HG02623 (cell line): ENCODE measurements at regions not wholly inside any gene's neighbourhood (a gene's known extent, or its start where the extent isn't known, plus 50 kb on each side); places are given as distances from the start of the nearest gene placed in this dataset.
A peak's percentile ranks its signal among the peaks of the same experiment; 100 is the strongest.

Source experiments
- ATAC-seq: cut with Tn5 transposase; IDR thresholded peaks from one replicate; pipeline ENCODE4 v1.9.1; 2021; ENCODE audit warnings: moderate library complexity; ENCODE audit not compliant: unreplicated experiment

DNA sequence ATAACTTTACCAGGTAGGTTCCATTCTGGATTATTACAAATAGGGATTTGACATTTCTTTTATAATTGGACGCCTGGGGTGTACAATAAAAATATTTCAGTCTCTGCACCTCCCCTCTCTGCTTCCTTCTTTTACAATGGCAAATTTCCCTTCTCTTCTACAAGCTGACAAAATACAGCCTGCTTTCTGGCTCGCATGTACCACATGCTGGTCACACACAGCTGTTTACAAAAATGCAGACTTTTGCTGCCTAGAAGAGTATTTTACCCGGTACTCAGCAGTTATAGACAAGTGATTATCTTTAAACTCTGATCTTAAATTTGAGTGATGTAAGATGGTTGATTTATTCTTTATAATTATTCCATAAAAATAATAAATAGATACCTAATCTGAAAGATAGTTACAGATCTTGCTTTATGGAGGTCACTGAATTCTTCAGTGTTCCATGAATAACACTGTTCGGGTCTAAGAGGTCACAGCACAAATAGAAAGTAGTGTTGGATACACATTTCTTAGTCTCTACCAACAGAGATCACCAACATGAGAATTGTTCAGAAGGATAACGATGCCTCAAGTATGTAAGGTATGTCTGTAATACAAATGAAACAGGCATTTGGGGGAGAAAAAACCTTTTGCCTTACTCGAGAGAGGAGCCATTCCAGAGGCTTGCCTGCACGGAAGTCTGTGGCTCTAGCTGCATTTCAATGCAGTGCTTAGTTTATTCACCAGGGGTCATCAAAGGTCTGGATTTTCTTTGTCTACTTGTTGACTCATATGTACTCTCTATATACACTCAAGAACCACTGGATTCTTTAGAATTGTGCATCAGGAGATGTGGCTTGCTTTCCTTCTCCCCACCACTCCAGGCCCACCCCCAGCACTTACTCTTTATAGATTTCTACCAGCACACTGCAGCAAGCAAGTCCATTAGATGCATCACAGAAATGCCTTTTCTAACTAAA is 206.6 kb upstream of the RFX3 start:
- ATAC-seq = peak; percentile 95

DNA sequence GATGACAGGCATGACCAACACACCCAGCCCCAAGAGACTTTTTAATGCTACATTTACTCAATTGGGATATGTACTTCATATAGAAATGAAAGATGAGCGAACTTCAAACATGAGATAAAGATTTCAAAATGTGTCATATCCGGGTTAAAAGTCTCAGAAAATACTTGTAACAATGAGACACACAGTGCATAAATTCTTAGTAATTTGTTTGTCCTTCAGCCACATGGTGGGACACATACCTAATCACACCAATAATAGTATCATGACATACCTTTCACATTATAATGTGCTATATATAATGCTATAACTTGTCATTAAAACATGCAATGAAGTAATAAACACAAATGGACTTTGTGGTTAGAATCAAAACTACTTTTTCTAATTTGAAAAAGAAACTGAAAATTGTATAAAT is 204.7 kb upstream of the RFX3 start:
- ATAC-seq = no peak

DNA sequence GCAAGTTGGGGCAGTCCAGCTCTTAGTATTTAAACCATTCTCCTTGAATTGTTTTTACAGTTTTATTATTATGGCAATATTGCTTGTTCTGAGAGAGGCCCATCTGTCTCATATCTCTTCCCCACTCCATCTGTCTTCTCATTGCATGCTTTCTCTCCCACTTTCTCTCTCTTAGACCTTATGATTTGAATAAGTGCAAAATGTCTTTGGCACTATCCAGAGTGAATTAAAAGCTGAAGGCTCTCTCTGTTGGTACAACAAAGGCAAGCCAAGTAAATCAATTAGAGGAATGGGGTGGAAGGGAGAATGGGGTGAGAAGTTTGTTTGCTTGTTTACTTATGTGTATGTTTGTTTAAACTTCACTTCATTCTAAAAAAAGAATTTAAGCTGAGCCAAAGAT is 195.3 kb upstream of the RFX3 start:
- ATAC-seq = no peak

DNA sequence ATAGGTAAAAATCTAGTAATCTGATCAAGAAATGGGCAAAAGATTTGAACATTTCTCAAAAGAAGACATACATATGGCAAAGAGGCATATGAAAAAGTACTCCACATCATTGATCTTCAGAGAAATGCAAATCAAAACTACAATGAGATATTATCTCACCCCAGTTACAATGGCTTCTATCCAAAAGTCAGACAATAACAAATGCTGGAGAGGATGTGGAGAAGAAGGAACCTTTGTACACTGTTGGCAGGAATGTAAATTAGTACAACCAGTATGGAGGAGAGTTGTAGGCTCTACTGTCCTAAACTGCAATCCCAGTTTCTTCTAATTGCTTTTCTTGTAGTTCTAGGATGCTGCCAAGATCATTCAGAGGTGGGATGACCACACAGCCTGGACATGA is 193.5 kb upstream of the RFX3 start:
- no peak for ATAC-seq

DNA sequence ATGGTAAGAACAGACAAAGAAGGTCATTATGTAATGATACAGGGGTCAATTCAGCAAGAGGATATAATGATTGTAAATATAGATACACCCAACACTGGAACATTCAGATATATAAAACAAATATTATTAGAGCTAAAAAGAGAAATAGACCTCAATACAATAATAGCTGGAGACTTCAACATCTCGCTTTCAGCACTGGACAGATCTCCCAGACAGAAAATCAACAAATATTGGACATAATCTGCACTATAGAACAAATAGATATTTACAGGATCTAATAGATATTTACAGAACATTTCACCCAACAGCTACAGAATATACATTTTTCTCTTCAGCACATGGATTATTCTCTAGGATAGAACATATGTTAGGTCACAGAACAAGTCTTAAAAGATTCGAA is 190.6 kb upstream of the RFX3 start:
- no peak for ATAC-seq

DNA sequence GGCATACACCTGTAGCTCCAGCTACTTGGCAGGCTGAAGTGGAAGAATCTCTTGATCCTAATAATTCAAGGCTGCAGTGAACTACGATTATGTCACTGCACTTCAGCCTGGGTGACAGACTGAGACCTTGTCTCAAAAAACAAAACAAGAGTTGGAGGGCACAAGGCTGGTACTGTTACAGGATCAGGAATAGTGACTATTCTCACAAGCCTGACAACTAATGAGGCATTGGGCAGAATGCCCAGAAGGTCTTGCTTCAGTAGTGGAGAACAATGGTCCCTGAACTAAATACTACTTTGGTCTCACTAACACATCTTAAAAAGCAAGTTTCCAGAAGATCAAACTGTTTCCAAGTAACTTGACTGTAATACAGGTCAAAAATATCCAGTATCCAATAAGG is 182.9 kb upstream of the RFX3 start:
- no peak for ATAC-seq

DNA sequence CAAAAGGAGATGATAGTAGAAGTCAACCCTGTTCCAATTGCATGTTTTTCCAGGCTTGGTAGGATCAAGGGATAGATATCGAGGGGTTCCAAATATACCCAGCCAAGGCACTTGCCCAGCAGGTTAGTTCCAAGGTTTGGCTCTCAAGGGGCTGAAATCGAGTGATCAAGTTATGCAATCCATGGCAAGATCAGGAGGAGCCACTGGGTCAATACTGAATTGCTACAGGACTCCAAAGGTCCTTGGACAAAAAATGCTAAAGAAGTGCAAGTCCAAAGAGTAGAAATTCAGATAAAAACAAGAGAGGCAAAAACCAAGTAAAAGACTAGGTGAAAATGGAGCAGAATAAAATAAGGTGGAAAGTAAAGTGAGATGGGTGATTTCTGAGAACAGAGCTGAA is 179.1 kb upstream of the RFX3 start:
- no peak for ATAC-seq

DNA sequence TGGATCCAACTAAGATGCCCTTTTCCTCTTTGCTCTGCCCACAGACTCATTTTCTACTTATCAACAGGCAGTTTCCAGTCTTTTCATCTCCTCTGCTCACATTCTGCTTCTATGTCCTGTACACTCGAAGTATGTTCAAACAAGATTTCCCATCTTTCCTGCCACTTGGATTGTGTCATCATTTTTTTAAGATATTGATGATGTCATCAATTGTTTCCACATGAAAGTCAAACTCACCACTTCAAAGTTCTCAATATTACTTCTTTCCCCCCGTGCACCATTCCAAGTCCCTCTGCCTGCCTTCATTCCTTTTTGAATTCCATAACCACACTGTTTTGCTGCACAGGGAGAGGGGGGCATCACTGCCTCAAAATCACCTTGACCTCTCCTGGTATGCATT is 175.0 kb upstream of the RFX3 start:
- ATAC-seq = no peak

DNA sequence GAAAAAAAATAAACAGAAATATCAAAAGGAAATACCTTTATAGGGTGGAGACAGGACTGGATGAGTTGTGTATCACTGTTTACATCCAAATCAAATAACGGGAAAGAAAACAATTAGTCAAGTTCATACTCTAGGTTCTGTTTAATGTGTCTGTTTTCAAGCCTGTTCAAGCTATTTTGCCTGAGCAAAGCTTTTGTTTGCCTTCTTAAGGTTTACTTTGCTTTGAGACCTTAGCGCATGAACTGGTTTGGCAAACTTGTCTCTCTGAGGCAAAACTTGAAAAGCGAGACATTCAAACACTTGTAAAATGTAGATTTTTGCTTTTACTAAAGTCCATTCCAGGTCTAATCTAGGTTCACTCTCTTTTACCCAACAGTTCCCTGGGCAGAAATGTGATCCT is 174.1 kb upstream of the RFX3 start:
- no peak for ATAC-seq

DNA sequence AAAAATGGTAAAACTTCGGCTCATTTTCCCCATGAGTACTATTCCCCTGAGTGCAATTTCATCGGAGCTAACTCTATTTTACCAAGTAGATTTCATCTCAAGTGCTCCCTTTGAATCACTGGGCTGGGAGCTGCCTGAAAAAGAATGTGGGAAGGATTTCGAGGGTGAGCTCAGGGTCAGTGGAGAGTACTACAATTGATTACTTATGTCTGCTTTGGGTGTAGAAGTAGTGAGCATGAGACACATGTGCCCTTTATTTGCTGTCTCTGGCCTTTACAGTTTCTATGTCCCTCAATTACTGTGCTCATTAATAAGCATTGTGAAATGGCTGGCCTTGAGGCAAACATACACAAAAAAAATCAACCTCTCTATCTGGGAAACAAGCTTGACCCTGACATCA is 172.7 kb upstream of the RFX3 start:
- no peak for ATAC-seq

DNA sequence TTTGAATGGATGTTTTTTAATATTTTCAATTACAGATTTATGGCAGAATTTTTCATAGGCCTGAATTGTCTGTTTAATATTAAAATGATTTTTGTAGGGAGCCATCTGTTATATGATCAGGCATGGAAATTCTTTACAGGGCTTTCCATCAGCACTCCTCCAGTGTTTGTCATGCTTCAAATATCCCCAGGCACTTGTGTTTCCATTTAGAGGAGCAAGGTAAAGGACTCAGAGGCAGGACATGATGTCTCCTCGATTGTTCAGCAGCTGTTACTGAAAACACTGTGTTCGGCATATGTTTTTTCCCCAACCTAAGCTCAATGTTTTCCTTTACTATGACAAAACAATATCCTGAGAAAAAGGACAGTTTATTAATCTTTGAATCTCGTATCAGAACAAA is 172.3 kb upstream of the RFX3 start:
- ATAC-seq = no peak

DNA sequence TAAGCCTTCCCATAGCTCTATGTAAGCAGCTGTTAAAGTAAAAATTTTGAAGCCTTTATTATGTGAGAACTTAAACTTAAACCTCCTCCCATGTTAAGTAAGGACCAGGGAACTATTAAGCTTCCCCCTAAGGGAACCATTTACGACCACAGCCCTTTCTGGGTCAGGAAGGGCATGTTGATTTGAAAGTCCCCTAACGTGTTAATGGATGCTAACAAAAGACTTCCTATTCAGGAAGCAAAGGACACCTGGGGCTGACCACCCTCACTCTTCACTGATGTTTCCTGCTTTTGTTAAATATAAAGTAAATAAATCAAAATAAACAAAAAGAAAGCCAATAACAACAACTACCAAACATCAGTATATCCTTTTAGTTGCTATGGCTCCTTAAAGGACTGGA is 170.6 kb upstream of the RFX3 start:
- no peak for ATAC-seq

DNA sequence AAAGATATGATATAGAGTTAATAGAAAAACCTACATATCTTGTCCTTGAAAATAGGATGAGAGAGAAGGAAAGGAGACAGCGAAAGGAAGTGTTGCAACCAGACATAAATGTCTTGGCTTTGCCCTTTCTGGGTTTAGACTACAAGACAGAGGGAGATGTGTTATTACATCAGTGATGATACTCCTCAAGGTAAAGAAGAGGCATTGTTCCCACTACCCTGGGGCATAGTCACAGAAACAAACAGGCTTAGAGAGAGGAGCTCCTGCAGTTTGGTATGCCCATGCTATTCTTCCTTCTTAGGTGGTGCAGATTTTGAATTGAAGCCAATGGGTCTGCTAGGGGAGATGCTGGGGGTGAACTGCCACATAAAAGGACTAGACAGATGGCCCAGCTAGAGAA is 166.8 kb upstream of the RFX3 start:
- no peak for ATAC-seq

DNA sequence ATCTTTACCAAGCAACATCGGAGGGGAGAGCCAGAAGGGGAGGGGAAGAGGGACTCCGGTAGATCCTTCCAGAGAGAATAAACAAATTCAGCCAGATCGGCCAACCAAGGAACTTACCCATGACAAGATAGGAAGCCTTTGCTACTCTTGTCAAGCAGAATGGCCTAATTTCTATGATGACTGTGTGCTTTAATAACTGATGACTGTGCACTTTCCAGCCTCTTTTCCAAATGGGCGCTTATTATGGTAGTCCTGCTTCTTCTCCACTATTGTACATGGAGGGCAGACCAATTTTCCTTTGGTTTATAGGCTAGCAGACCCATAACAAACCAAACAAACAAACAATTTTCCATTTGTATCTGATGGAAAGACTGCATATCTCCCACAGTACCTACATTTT is 163.8 kb upstream of the RFX3 start:
- ATAC-seq = no peak

DNA sequence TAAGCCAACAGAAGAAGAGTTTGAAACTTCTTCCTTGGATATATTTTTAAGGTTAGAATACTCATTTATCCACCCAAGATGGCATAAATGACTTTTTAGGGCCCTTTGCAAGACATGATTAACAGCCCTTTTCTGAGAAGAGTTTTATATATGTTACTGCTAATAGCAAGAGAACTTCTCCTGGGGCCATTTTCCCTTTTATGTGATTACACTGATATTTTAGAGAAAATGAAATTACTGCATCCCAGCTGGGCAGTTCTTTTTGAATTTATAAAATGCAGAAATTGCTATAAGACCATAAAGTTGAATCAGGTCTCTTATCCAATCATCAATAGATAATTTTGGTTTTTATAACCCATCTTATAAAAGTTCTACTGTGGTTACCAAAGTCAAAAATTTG is 161.3 kb upstream of the RFX3 start:
- ATAC-seq = no peak

DNA sequence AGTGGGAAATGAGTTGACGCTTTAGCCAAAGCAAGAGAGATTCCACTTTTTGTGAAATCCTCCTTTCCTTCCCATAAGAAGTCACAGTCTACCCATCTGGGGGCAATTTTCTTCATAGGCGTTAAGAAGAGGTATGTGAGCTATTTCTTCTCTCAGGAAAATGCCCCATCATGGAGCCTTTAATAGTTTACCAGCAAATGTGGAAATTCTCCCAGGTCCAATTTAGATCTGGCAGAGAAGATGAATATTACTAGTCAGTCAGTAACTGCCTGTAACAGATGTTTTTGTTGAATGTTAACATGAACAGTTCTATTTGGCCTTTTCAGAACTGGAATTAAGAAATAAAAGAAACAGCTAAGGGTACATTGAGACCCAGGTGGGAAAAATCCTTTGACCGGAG is 156.4 kb upstream of the RFX3 start:
- ATAC-seq = no peak

DNA sequence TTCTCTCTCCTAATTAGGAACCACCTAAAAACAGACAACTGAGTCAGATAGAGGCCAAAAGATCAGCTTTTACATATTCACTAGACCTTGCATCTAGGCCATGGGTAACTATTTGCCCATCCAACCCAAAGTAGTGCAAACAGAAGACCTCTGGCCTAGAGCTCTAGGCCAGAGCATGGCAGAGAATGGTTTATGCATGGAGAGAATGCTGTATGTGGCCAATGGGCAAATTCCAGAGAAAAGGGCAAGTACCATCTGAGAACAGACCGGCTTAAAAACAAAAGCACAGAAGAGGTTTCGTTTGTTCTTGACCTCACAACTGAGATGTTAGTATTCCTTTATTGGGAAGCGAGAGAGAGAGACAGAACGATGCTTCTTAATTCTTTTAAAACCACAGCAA is 151.7 kb upstream of the RFX3 start:
- no peak for ATAC-seq

DNA sequence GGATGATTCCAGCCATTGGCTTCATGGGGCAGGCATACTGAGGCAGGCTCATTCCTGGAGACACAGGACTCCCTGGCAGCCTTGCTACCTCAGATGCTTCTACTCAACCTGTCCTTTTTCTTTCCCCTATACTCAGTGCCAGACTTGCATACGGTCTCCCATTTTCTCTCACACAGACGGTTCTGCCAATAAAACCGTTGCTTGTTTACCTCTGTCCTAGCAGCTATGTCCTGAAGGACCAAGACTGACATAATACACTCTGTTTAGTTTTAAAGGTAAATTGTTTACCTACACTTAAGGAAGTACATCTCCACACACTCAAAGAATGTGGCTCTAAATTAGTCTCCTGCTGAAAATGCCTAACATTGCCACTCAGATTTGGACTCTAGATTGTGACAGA is 151.0 kb upstream of the RFX3 start:
- ATAC-seq = no peak

DNA sequence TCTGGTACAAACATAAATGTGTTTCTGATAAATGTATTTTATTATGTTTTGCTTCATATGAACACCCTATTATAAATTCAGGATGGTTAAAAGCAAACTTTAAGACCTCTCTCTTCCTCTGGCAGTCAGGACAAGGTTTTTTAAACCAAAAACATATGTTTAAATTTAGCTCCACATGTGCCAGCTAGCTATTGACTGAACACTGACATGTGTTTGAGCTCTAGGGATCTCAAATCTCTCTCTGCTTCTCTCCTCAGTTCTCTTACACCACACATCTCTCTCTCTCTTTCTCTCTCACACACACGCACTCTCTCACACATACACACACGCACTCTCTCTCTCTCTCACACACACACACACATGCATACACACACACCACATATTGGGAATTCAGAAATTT is 150.1 kb upstream of the RFX3 start:
- no peak for ATAC-seq

DNA sequence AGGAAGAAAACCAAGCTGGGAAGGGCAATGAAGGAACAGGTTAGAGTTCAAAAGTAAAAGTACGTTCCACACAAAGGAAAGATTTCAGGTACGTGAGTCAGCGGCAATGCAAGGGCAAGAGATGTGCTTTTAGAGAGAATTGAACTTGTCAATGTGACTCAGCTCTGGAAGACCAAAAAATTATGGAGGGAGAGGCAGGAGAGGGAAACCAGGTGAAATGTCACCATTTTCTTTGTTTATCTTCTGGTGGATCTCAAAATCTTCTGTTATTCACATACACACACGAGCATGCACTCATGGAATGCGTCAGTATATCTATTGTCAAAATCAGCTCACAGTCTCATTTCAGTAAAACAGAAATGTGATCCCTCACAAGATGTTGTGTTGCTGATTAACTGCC is 148.8 kb upstream of the RFX3 start:
- no peak for ATAC-seq

DNA sequence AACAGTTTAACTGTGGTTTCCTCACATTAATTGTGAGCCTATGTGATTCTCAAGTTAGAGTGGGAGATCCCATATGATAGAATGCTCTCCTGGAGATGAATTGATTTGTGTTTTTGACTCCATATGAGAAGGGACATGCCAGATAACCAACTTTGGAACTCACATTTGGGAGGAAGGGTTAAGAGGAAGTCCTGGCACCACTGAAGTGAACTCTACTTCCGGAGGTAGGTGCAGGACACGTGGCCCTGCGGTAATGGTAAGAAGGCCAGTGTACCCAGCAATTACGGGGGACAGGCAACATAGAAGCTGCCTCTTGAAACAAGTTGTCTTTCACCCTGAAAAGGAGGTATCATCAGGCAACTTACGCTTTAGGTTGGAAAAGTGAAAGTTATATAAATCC is 146.6 kb upstream of the RFX3 start:
- no peak for ATAC-seq

DNA sequence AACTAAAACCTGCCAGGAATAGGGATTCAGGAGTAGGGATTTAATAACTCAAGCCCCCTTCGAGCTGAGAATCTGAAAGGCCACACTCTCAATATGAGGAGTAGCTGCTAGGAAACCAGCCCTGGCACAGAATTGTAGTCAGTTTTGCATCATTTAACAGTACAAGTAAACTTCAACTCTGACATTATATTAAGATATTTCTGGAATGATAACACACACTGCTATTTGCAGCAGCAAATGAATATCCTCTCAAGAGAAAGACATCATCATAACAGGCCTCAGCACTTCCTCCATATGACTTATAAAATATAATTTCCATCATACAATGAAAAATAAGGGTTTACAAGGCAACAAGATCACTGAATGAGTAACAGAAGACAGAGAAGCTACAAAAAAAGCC is 138.2 kb upstream of the RFX3 start:
- ATAC-seq = no peak

DNA sequence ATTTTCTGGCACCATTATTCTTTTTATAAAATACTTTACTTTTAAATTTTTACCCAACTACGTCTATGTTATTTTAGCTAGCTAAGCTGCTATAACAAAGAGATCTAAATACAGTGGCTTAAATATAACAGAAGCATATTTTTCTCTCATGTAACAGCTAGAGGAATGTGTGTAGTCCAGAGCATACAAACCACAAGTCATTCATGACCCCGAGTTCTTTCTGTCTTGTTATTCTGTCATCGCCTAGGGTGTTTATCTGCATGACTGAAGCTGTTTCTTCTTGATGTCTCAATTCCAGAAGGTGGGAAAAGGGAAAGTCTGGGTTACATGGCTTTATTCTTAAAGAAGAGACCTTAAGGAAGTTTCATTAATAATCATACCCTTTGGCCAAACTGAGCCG is 136.9 kb upstream of the RFX3 start:
- ATAC-seq = no peak
